ENCODE measurements at regions not wholly inside any gene's neighbourhood (a gene's known extent, or its start where the extent isn't known, plus 50 kb on each side); places are given as distances from the start of the nearest gene placed in this dataset.

- no peak for DNase-seq
Observed at GRCh38 chr1:147811273-147811672, 50.9 kb upstream of the GJA5 start.

GRCh38 chr1:147811751-147812150, 51.3 kb upstream of the GJA5 start:
- DNase-seq = no peak

GRCh38 chr1:147812799-147813198, 52.4 kb upstream of the GJA5 start:
- no peak for DNase-seq

GRCh38 chr1:147815503-147815902, 55.1 kb upstream of the GJA5 start:
- DNase-seq = peak in 1 of 2 experiments; percentile 4

GRCh38 chr1:147820761-147821297, 60.4 kb upstream of the GJA5 start:
- no peak for DNase-seq

- no peak for DNase-seq
Observed at GRCh38 chr1:147821883-147822282, 61.5 kb upstream of the GJA5 start.

GRCh38 chr1:147822292-147822691, 61.9 kb upstream of the GJA5 start:
- no peak for DNase-seq

- DNase-seq = no peak
Observed at GRCh38 chr1:147824001-147824400, 63.6 kb upstream of the GJA5 start.

- DNase-seq = no peak
Observed at GRCh38 chr1:147824798-147825197, 64.4 kb upstream of the GJA5 start.

- no peak for DNase-seq
Observed at GRCh38 chr1:147825586-147825985, 65.2 kb upstream of the GJA5 start.

- DNase-seq = no peak
Observed at GRCh38 chr1:147826259-147826658, 65.9 kb upstream of the GJA5 start.

- no peak for DNase-seq
Observed at GRCh38 chr1:147833231-147833860, 69.2 kb upstream of the GJA8 start.

- DNase-seq = no peak
Observed at GRCh38 chr1:147834181-147834580, 68.4 kb upstream of the GJA8 start.

- no peak for DNase-seq
Observed at GRCh38 chr1:147834810-147835209, 67.8 kb upstream of the GJA8 start.

GRCh38 chr1:147837129-147837963, 65.2 kb upstream of the GJA8 start:
- DNase-seq = no peak

- no peak for DNase-seq
Observed at GRCh38 chr1:147837964-147838292, 64.7 kb upstream of the GJA8 start.

GRCh38 chr1:147840909-147841308, 61.7 kb upstream of the GJA8 start:
- no peak for DNase-seq

GRCh38 chr1:147842578-147842977, 60.0 kb upstream of the GJA8 start:
- DNase-seq = no peak

- no peak for DNase-seq
Observed at GRCh38 chr1:147843486-147843885, 59.1 kb upstream of the GJA8 start.

- DNase-seq = no peak
Observed at GRCh38 chr1:147847831-147848230, 54.8 kb upstream of the GJA8 start.

- no peak for DNase-seq
Observed at GRCh38 chr1:147849098-147849895, 53.3 kb upstream of the GJA8 start.

GRCh38 chr1:147850737-147851136, 51.9 kb upstream of the GJA8 start:
- DNase-seq = no peak

GRCh38 chr1:147851149-147851548, 51.4 kb upstream of the GJA8 start:
- DNase-seq = no peak

Measured in SHP77 (cell line).